ENCODE measurements at regions not wholly inside any gene's neighbourhood (a gene's known extent, or its start where the extent isn't known, plus 50 kb on each side); places are given as distances from the start of the nearest gene placed in this dataset.

DNA sequence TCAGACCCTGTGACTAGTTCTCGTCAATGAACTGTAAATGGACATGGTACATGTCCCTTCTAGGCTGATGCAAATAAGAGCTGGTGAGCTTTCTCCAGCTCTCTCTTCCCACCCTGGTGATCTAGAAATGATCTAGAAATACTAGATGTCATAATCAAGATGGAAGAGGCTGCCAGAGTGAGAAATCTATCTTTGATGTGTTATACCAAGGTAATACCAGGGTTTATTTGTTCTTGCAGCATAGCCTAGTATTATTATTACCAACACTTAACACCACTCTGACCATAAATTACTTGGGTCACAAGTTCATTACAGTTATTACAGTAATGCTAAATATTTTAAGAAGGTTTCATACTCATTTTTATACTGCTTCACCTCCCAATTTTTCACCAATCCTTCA lies 138.4 kb upstream of the LMCD1 start:
- TF ChIP-seq POLR2AphosphoS5 (IDR thresholded peaks at IDR 0.05; ENCODE audit: low read depth, low read length), result no peak
- TF ChIP-seq POLR2A (IDR thresholded peaks at IDR 0.05; ENCODE audit: low read depth, low read length), result no peak
- no peak for TF ChIP-seq SPI1 (IDR thresholded peaks at IDR 0.05; ENCODE audit: low read depth, low read length)

All from GM12891 (cell line).